PC-3 (cell line): ENCODE measurements at regions not wholly inside any gene's neighbourhood (a gene's known extent, or its start where the extent isn't known, plus 50 kb on each side); places are given as distances from the start of the nearest gene placed in this dataset.

Experiments
- ATAC-seq: fragments of 200-7000 bp; cut with Tn5 transposase; 2 replicates; pipeline ENCODE4 v1.9.1; 2020; ENCODE audit warnings: mild to moderate bottlenecking, moderate library complexity
- BruUV-seq: library from RNA; stranded (reverse); fragments of 400-500 nt; replicated peaks from 2 replicates; lab custom pipeline; 2021; lab: Mats Ljungman, UMichigan
- CTCF ChIA-PET: fragments of 300-600 bp; sonication (Branson Sonifier 250); formaldehyde crosslinking; loops from one replicate; lab custom pipeline; 2022; ENCODE audit warnings: antibody characterized with exemption; lab: Charles Lee
- POLR2A ChIA-PET: fragments of 300-600 bp; sonication (Branson Sonifier 250); formaldehyde crosslinking; loops from one replicate; lab custom pipeline; 2022; ENCODE audit warnings: antibody characterized with exemption; ENCODE audit not compliant: unreplicated experiment; lab: Charles Lee
- DNase-seq: peaks from one replicate; pipeline ENCODE4 v3.0.0-alpha.2; 2015
- H2AFZ ChIP-seq: fragments of 300-600 bp; sonication (generic); 2 replicates; pipeline ENCODE4 v1.6.0; 2016; ENCODE audit warnings: antibody characterized with exemption, low read length
- H3F3A ChIP-seq: fragments of 300-600 bp; sonication (generic); one replicate; pipeline ENCODE4 v1.6.0; 2017; ENCODE audit warnings: antibody characterized with exemption, low read length, control low read depth, mild to moderate bottlenecking; ENCODE audit not compliant: unreplicated experiment
- H3K27ac ChIP-seq: fragments of 300-600 bp; sonication (generic); 2 replicates; pipeline ENCODE4 v1.5.1; 2016; ENCODE audit warnings: mild to moderate bottlenecking, low read length
- H3K27me3 ChIP-seq: fragments of 300-600 bp; sonication (generic); 2 replicates; pipeline ENCODE4 v1.6.1; 2016; ENCODE audit warnings: low read length, mixed read lengths
- H3K36me3 ChIP-seq: fragments of 300-600 bp; sonication (generic); 2 replicates; pipeline ENCODE4 v1.6.1; 2016; ENCODE audit warnings: low read depth, mixed run types, low read length, mixed read lengths
- H3K4me1 ChIP-seq: fragments of 300-600 bp; sonication (generic); 2 replicates; pipeline ENCODE4 v1.5.1; 2016; ENCODE audit warnings: low read length; ENCODE audit not compliant: insufficient read depth
- H3K4me2 ChIP-seq: fragments of 300-600 bp; sonication (generic); 2 replicates; pipeline ENCODE4 v1.6.0; 2016; ENCODE audit warnings: low read length
- H3K4me3 ChIP-seq: fragments of 300-600 bp; sonication (generic); 2 replicates; pipeline ENCODE4 v1.5.1; 2016; ENCODE audit warnings: mild to moderate bottlenecking, low read length, mixed read lengths
- H3K79me2 ChIP-seq: fragments of 300-600 bp; sonication (generic); 2 replicates; pipeline ENCODE4 v1.6.1; 2017; ENCODE audit warnings: low read length, mixed read lengths
- H3K9ac ChIP-seq: fragments of 300-600 bp; sonication (generic); 2 replicates; pipeline ENCODE4 v1.6.0; 2016; ENCODE audit warnings: mild to moderate bottlenecking, low read length
- H3K9me2 ChIP-seq: fragments of 300-600 bp; sonication (generic); replicated peaks from 2 replicates; pipeline ENCODE4 v1.6.1; 2016; ENCODE audit warnings: mixed run types, low read length, mixed read lengths
- H3K9me3 ChIP-seq: fragments of 300-600 bp; sonication (generic); 2 replicates; pipeline ENCODE4 v1.6.1; 2016; ENCODE audit warnings: low read length, mixed read lengths
- H4K20me1 ChIP-seq: fragments of 300-600 bp; sonication (generic); 2 replicates; pipeline ENCODE4 v1.6.1; 2016; ENCODE audit warnings: low read length, mixed read lengths
- EZH2 ChIP-seq: fragments of 300-600 bp; sonication (generic); IDR thresholded peaks from one replicate; pipeline ENCODE4 v1.6.1; 2017; ENCODE audit warnings: antibody characterized with exemption, mild to moderate bottlenecking, low read length; ENCODE audit not compliant: unreplicated experiment
- EZH2phosphoT487 ChIP-seq: fragments of 300-600 bp; sonication (generic); IDR thresholded peaks from 2 replicates; pipeline ENCODE4 v1.6.1; 2018; ENCODE audit warnings: mild to moderate bottlenecking, antibody characterized with exemption, low read length, borderline replicate concordance
- intact Hi-C: fragments of 100-400 bp; cut with micrococcal nuclease; formaldehyde crosslinking; loops from 2 replicates; pipeline ENCODE4 v1.9.0; 2023
- TF ChIP-seq, protein P1 (sequence below): fragments of 300-600 bp; sonication (generic); conservative IDR thresholded peaks from 2 replicates; pipeline ENCODE4 v1.5.1; 2017; ENCODE audit warnings: antibody characterized with exemption, low read depth, mild to moderate bottlenecking, low read length

DNA sequence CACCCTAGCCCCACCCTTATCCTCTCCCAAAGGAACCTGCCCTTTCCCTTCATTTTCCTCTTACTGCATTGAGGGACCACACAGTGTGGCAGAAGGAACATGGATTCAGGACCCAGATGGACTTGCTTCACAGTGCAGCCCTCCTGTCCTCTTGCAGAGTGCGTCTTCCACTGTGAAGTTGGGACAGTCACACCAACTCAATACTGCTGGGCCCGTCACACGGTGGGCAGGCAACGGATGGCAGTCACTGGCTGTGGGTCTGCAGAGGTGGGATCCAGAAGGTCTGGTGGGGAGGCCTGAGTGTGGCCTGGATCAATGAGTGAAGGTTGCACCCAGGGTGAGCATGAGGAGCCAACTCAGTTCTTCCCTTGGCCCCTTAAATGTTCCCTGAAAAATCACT lies 129.9 kb upstream of the B3GAT1 start:
- Histone ChIP-seq H3K27me3 (peaks cover 19% of the 10 kb centered on the region), H3K4me1 (no peaks in the 10 kb centered on the region), H4K20me1 (no peaks in the 10 kb centered on the region), H2AFZ (no peak overlapping the region), H3K4me3 (no peak overlapping the region), H3K79me2 (no peaks in the 10 kb centered on the region), H3F3A (no peaks in the 10 kb centered on the region), H3K9ac (no peak overlapping the region), H3K36me3 (no peaks in the 10 kb centered on the region), H3K4me2 (no peak overlapping the region), H3K27ac (no peak overlapping the region), H3K9me2 (no peaks in the 10 kb centered on the region), H3K9me3 (0 out of 2 replicates have a peak, but pooled peaks cover 4% of the 10 kb centered on the region)
- ATAC-seq (no peak), DNase-seq (no peak)
- no TSS peak for BruUV-seq
- ChIA-PET CTCF (no interaction called here), POLR2A (no interaction called here)
- TF ChIP-seq EZH2 = no peak
- TF ChIP-seq EZH2phosphoT487 = no peak
- TF ChIP-seq, protein P1, sequence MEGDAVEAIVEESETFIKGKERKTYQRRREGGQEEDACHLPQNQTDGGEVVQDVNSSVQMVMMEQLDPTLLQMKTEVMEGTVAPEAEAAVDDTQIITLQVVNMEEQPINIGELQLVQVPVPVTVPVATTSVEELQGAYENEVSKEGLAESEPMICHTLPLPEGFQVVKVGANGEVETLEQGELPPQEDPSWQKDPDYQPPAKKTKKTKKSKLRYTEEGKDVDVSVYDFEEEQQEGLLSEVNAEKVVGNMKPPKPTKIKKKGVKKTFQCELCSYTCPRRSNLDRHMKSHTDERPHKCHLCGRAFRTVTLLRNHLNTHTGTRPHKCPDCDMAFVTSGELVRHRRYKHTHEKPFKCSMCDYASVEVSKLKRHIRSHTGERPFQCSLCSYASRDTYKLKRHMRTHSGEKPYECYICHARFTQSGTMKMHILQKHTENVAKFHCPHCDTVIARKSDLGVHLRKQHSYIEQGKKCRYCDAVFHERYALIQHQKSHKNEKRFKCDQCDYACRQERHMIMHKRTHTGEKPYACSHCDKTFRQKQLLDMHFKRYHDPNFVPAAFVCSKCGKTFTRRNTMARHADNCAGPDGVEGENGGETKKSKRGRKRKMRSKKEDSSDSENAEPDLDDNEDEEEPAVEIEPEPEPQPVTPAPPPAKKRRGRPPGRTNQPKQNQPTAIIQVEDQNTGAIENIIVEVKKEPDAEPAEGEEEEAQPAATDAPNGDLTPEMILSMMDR = no peak
- intact Hi-C loops = no loop called here

DNA sequence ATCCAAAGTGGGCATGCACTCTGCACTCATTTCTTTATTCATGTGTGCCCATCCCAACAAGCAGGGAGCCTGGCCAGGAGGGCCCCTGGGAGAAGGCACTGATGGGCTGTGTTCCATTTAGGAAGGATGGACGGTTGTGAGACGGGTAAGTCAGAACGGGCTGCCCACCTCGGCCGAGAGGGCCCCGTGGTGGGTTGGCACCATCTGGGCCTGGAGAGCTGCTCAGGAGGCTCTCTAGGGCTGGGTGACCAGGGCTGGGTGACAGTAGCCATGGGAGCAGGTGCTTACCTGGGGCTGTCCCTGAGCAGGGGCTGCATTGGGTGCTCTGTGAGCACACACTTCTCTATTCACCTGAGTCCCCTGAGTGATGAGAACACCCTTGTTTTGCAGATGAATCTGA lies 129.3 kb upstream of the B3GAT1 start:
- no peak overlapping the region for H3K27ac ChIP-seq
- no peak overlapping the region for H2AFZ ChIP-seq
- no peaks in the 10 kb centered on the region for H3K79me2 ChIP-seq
- no TSS peak for BruUV-seq
- no peaks in the 10 kb centered on the region for H3K4me1 ChIP-seq
- ATAC-seq (no peak), DNase-seq (no peak)
- H4K20me1 ChIP-seq = no peaks in the 10 kb centered on the region
- H3K36me3 ChIP-seq = no peaks in the 10 kb centered on the region
- H3K27me3 ChIP-seq = peaks cover 19% of the 10 kb centered on the region
- no peaks in the 10 kb centered on the region for H3F3A ChIP-seq
- no peak overlapping the region for H3K4me2 ChIP-seq
- POLR2A ChIA-PET = no interaction called here
- intact Hi-C loops = no loop called here
- 0 out of 2 replicates have a peak, but pooled peaks cover 4% of the 10 kb centered on the region for H3K9me3 ChIP-seq
- no peak for TF ChIP-seq EZH2phosphoT487
- TF ChIP-seq EZH2 = no peak
- TF ChIP-seq, protein P1 = no peak
- no peak overlapping the region for H3K4me3 ChIP-seq
- H3K9me2 ChIP-seq = no peaks in the 10 kb centered on the region
- CTCF ChIA-PET = no interaction called here
- no peak overlapping the region for H3K9ac ChIP-seq

DNA sequence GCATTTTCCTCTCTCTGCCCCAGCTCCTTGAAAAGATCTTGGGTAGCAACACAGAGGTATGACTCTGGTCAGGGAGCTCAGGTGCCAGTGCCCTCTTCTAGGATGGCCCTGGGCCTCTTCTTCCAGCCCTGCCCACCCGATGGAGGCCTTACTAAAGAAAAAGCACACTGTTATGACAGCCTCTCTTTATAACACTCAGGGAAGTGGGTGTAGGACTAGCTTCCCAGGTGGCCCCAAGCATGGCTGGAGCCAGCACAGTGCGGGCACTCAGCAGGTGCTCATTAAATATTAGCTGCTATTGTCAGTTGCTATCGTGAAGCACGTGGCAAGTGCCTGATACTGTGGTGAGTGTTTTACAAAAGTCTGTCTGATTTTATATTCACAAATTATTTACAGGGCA lies 127.2 kb upstream of the B3GAT1 start:
- CTCF ChIA-PET = no interaction called here
- Histone ChIP-seq H2AFZ (no peak overlapping the region), H3K4me3 (no peak overlapping the region), H3K27me3 (peaks cover 35% of the 10 kb centered on the region), H3K9me2 (no peaks in the 10 kb centered on the region), H3F3A (no peaks in the 10 kb centered on the region), H3K9me3 (0 out of 2 replicates have a peak, but pooled peaks cover 4% of the 10 kb centered on the region), H3K9ac (no peak overlapping the region), H4K20me1 (no peaks in the 10 kb centered on the region), H3K27ac (no peak overlapping the region), H3K79me2 (no peaks in the 10 kb centered on the region), H3K4me2 (no peak overlapping the region), H3K36me3 (no peaks in the 10 kb centered on the region), H3K4me1 (no peaks in the 10 kb centered on the region)
- ATAC-seq (no peak), DNase-seq (no peak)
- TF ChIP-seq EZH2 = no peak
- POLR2A ChIA-PET = no interaction called here
- intact Hi-C loops = no loop called here
- no TSS peak for BruUV-seq
